ENCODE measurements at regions not wholly inside any gene's neighbourhood (a gene's known extent, or its start where the extent isn't known, plus 50 kb on each side); places are given as distances from the start of the nearest gene placed in this dataset.

DNA sequence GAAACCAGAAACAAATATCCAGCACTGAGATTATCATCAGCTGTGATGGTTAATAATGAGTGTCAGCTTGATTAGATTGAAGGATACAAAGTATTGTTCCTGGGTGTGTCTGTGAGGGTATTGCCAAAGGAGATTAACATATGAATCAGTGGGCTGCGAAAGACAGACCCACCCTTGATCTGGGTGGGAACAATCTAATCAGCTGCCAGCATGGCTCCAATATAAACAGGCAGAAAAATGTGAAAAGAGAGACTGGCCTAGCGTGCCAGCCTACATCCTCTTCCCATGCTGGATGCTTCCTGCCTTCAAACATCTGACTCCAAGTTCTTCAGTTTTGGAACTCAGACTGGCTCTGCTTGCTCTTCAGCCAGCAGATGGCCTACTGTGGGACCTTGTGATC lies 869.5 kb downstream of the SI start:
- no peak overlapping the region for H3K4me2 ChIP-seq (ENCODE audit: low read length, poor library complexity, severe bottlenecking)
- no peak overlapping the region for H4K8ac ChIP-seq (ENCODE audit: low read length)
- no peak overlapping the region for H3K9ac ChIP-seq (ENCODE audit: low read length)
- no peak overlapping the region for H3K14ac ChIP-seq (ENCODE audit: low read length in 2 of 2)
- H3K27ac ChIP-seq (ENCODE audit: low read length, poor library complexity, severe bottlenecking): no peak overlapping the region
- H3K79me1 ChIP-seq (replicated peaks; ENCODE audit: low read length, poor library complexity, severe bottlenecking): no peaks in the 10 kb centered on the region
- no peak for DNase-seq
- no peak overlapping the region for H2BK15ac ChIP-seq (ENCODE audit: low read depth, poor library complexity, severe bottlenecking)
- H2AK5ac ChIP-seq (ENCODE audit: low read length, severe bottlenecking): no peak overlapping the region
- H3K23ac ChIP-seq (ENCODE audit: low read length in 2 of 2): no peak overlapping the region
- H2BK12ac ChIP-seq (ENCODE audit: low read length in 2 of 2): no peak overlapping the region
- no peak overlapping the region for H2BK5ac ChIP-seq (ENCODE audit: low read depth, low read length, poor library complexity, severe bottlenecking)
- no peaks in the 10 kb centered on the region for H3K27me3 ChIP-seq (ENCODE audit: control insufficient read depth in 1 of 2, insufficient read depth in 1 of 2, low read length in 2 of 2)
- H3K36me3 ChIP-seq (ENCODE audit: control insufficient read depth in 1 of 2, insufficient read depth in 2 of 2, low read depth in 1 of 2, low read length in 2 of 2): no peaks in the 10 kb centered on the region
- H2AFZ ChIP-seq (ENCODE audit: low read depth, low read length): no peak overlapping the region
- H3K9me3 ChIP-seq (ENCODE audit: control insufficient read depth, low read length): peaks cover 5% of the 10 kb centered on the region
- 92% methylated on average over 2 of the region's 2 CpGs for whole genome bisulfite sequencing
- no peak overlapping the region for H3K4ac ChIP-seq (ENCODE audit: low read depth in 1 of 2, low read length in 2 of 2)
- no peak overlapping the region for H4K91ac ChIP-seq (ENCODE audit: low read length)
- no peak overlapping the region for H3K4me3 ChIP-seq (ENCODE audit: insufficient read depth in 1 of 2, low read depth in 1 of 2, low read length in 2 of 2)
- peaks cover 2% of the 10 kb centered on the region for H3K4me1 ChIP-seq (ENCODE audit: control insufficient read depth, insufficient read depth, low read depth, low read length)
- peak overlapping the region in 1 of 2 experiments; percentile 34 for H3K18ac ChIP-seq (ENCODE audit: low read depth in 1 of 2, low read length in 2 of 2)
- H2BK120ac ChIP-seq (ENCODE audit: low read depth, low read length): no peak overlapping the region

DNA sequence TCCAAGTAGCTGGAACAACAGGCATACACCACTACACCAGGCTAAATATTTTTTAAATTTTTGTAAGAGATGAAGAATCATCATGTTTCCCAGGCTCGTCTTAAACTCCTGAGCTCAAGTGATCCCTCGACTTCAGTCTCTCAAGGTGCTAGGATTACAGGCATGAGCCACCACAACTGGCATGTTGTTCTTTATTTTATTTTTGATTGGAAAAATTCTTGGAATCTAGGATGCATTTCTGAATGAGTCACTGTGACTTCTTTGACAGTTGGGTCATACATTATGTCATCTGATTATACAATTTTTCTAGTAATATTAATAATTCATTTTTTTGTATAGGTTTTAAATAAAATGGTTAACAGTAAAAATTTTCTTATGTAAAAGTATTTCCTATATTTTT lies 870.2 kb downstream of the SI start:
- Histone ChIP-seq H4K91ac (ENCODE audit: low read length) (no peak overlapping the region), H3K27me3 (ENCODE audit: control insufficient read depth in 1 of 2, insufficient read depth in 1 of 2, low read length in 2 of 2) (no peaks in the 10 kb centered on the region), H4K8ac (ENCODE audit: low read length) (no peak overlapping the region), H2BK12ac (ENCODE audit: low read length in 2 of 2) (no peak overlapping the region), H3K9me3 (ENCODE audit: control insufficient read depth, low read length) (no peaks in the 10 kb centered on the region), H3K23ac (ENCODE audit: low read length in 2 of 2) (no peak overlapping the region), H3K14ac (ENCODE audit: low read length in 2 of 2) (no peak overlapping the region), H3K4ac (ENCODE audit: low read depth in 1 of 2, low read length in 2 of 2) (no peak overlapping the region), H3K79me1 (replicated peaks; ENCODE audit: low read length, poor library complexity, severe bottlenecking) (no peaks in the 10 kb centered on the region), H3K9ac (ENCODE audit: low read length) (no peak overlapping the region), H2BK15ac (ENCODE audit: low read depth, poor library complexity, severe bottlenecking) (no peak overlapping the region), H3K27ac (ENCODE audit: low read length, poor library complexity, severe bottlenecking) (no peak overlapping the region), H2AFZ (ENCODE audit: low read depth, low read length) (no peak overlapping the region), H2AK5ac (ENCODE audit: low read length, severe bottlenecking) (no peak overlapping the region), H3K36me3 (ENCODE audit: control insufficient read depth in 1 of 2, insufficient read depth in 2 of 2, low read depth in 1 of 2, low read length in 2 of 2) (no peaks in the 10 kb centered on the region), H3K4me2 (ENCODE audit: low read length, poor library complexity, severe bottlenecking) (no peak overlapping the region), H3K18ac (ENCODE audit: low read depth in 1 of 2, low read length in 2 of 2) (no peak overlapping the region), H3K4me3 (ENCODE audit: insufficient read depth in 1 of 2, low read depth in 1 of 2, low read length in 2 of 2) (no peak overlapping the region), H3K4me1 (ENCODE audit: control insufficient read depth, insufficient read depth, low read depth, low read length) (peaks cover 2% of the 10 kb centered on the region), H2BK5ac (ENCODE audit: low read depth, low read length, poor library complexity, severe bottlenecking) (no peak overlapping the region), H2BK120ac (ENCODE audit: low read depth, low read length) (no peak overlapping the region)
- 90% methylated on average over 2 of the region's 2 CpGs for WGBS
- no peak for DNase-seq

DNA sequence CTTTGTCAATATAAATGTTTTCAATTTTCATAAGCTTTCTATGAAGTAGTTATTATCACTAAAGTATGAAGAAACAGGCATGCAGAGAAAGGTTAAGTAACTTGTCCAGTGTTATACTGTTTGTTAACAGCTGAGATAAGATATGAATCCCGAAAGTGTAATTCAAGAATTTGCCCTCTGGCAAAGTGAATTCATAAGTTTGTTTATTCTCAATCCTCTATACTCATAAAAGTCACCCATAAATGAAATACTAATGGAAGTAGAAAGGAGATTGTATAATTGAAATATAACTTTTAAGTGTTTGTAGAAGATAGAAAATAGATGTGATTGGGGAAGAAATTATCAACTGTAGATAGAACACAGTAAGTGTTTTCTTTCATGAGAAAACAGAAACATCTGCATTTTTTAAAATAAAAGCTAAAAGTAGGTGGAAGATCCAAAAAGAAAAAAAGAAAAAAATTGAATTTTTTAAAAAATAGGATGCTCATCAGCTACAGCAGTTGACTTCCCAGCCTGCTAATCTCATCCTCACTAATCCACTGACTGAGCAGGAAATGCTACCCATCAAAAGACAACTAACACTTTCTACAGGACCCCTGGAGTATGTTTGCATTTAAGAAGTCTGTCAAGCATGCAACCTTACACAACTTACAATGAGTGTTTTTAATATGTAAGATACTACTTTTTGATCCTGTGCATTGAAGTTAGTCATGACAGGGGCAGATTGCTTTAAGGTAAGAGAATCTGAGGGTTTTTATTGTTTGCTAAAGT lies 878.1 kb downstream of the SI start:
- no CpG with 5 or more reads among the region's 1 CpG for WGBS
- Histone ChIP-seq H3K36me3 (ENCODE audit: control insufficient read depth in 1 of 2, insufficient read depth in 2 of 2, low read depth in 1 of 2, low read length in 2 of 2) (no peaks in the 10 kb centered on the region), H2AFZ (ENCODE audit: low read depth, low read length) (no peak overlapping the region), H3K9me3 (ENCODE audit: control insufficient read depth, low read length) (no peaks in the 10 kb centered on the region), H3K4me2 (ENCODE audit: low read length, poor library complexity, severe bottlenecking) (no peak overlapping the region), H3K4me3 (ENCODE audit: insufficient read depth in 1 of 2, low read depth in 1 of 2, low read length in 2 of 2) (no peak overlapping the region), H3K79me1 (replicated peaks; ENCODE audit: low read length, poor library complexity, severe bottlenecking) (no peaks in the 10 kb centered on the region), H3K27me3 (ENCODE audit: control insufficient read depth in 1 of 2, insufficient read depth in 1 of 2, low read length in 2 of 2) (no peaks in the 10 kb centered on the region), H4K8ac (ENCODE audit: low read length) (no peak overlapping the region), H2AK5ac (ENCODE audit: low read length, severe bottlenecking) (no peak overlapping the region), H3K27ac (ENCODE audit: low read length, poor library complexity, severe bottlenecking) (no peak overlapping the region), H2BK120ac (ENCODE audit: low read depth, low read length) (no peak overlapping the region), H2BK12ac (ENCODE audit: low read length in 2 of 2) (no peak overlapping the region), H3K9ac (ENCODE audit: low read length) (no peak overlapping the region), H3K18ac (ENCODE audit: low read depth in 1 of 2, low read length in 2 of 2) (no peak overlapping the region), H3K23ac (ENCODE audit: low read length in 2 of 2) (no peak overlapping the region), H2BK5ac (ENCODE audit: low read depth, low read length, poor library complexity, severe bottlenecking) (no peak overlapping the region), H2BK15ac (ENCODE audit: low read depth, poor library complexity, severe bottlenecking) (no peak overlapping the region), H4K91ac (ENCODE audit: low read length) (no peak overlapping the region), H3K4me1 (ENCODE audit: control insufficient read depth, insufficient read depth, low read depth, low read length) (no peaks in the 10 kb centered on the region), H3K14ac (ENCODE audit: low read length in 2 of 2) (no peak overlapping the region), H3K4ac (ENCODE audit: low read depth in 1 of 2, low read length in 2 of 2) (no peak overlapping the region)
- DNase-seq: peak; percentile 0

DNA sequence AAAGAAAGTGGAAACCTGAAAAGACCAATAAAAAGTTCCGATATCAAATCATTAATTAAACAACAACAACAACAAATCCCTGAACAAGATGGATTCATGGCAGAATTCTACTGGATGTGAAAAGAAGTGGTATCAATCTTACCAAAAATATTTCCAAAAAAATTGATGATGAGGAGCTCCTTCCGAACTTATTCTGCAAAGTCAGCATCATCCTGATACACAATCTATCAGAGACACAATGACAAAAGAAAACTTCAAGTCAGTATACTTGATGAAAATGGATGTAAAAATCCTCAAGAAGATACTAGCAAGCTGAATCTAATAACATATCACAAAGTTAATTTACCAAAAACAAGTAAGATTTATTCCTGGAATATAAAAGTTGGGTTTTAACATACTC lies 881.8 kb downstream of the SI start:
- no peaks in the 10 kb centered on the region for H3K27me3 ChIP-seq (ENCODE audit: control insufficient read depth in 1 of 2, insufficient read depth in 1 of 2, low read length in 2 of 2)
- no peak overlapping the region for H3K14ac ChIP-seq (ENCODE audit: low read length in 2 of 2)
- H2BK15ac ChIP-seq (ENCODE audit: low read depth, poor library complexity, severe bottlenecking): no peak overlapping the region
- H3K4ac ChIP-seq (ENCODE audit: low read depth in 1 of 2, low read length in 2 of 2): no peak overlapping the region
- H4K91ac ChIP-seq (ENCODE audit: low read length): no peak overlapping the region
- WGBS: no CpG with 5 or more reads among the region's 2 CpGs
- no peak overlapping the region for H3K4me3 ChIP-seq (ENCODE audit: insufficient read depth in 1 of 2, low read depth in 1 of 2, low read length in 2 of 2)
- no peaks in the 10 kb centered on the region for H3K4me1 ChIP-seq (ENCODE audit: control insufficient read depth, insufficient read depth, low read depth, low read length)
- H3K79me1 ChIP-seq (replicated peaks; ENCODE audit: low read length, poor library complexity, severe bottlenecking): no peaks in the 10 kb centered on the region
- H2AFZ ChIP-seq (ENCODE audit: low read depth, low read length): no peak overlapping the region
- H2BK5ac ChIP-seq (ENCODE audit: low read depth, low read length, poor library complexity, severe bottlenecking): no peak overlapping the region
- no peak overlapping the region for H4K8ac ChIP-seq (ENCODE audit: low read length)
- no peak overlapping the region for H2BK12ac ChIP-seq (ENCODE audit: low read length in 2 of 2)
- no peak overlapping the region for H2AK5ac ChIP-seq (ENCODE audit: low read length, severe bottlenecking)
- H2BK120ac ChIP-seq (ENCODE audit: low read depth, low read length): no peak overlapping the region
- H3K4me2 ChIP-seq (ENCODE audit: low read length, poor library complexity, severe bottlenecking): no peak overlapping the region
- H3K18ac ChIP-seq (ENCODE audit: low read depth in 1 of 2, low read length in 2 of 2): no peak overlapping the region
- peaks cover 8% of the 10 kb centered on the region for H3K9me3 ChIP-seq (ENCODE audit: control insufficient read depth, low read length)
- no peaks in the 10 kb centered on the region for H3K36me3 ChIP-seq (ENCODE audit: control insufficient read depth in 1 of 2, insufficient read depth in 2 of 2, low read depth in 1 of 2, low read length in 2 of 2)
- H3K23ac ChIP-seq (ENCODE audit: low read length in 2 of 2): no peak overlapping the region
- no peak overlapping the region for H3K27ac ChIP-seq (ENCODE audit: low read length, poor library complexity, severe bottlenecking)
- DNase-seq: no peak
- H3K9ac ChIP-seq (ENCODE audit: low read length): no peak overlapping the region

Measured in mesenchymal stem cell (in vitro differentiated cells and primary cell).